ENCODE measurements at regions not wholly inside any gene's neighbourhood (a gene's known extent, or its start where the extent isn't known, plus 50 kb on each side); places are given as distances from the start of the nearest gene placed in this dataset.

- POLR2A ChIA-PET, result no interaction called here
- WGBS (ENCODE audit: insufficient coverage, low coverage, missing lambda C conversion rate), result 3% methylated on average over 7 of the region's 7 CpGs
- no peak for FAIRE-seq
Observed at GRCh38 chr20:22288957-22289356, 295.4 kb downstream of the FOXA2 start.

More at GRCh38 chr20:22288957-22289356, 295.4 kb downstream of the FOXA2 start:
- DNase-seq (ENCODE audit: extremely low read depth in 1 of 4, low spot score in 3 of 4), result no peak
- H3K4me2 ChIP-seq (ENCODE audit: insufficient read depth, low read length), result no peak overlapping the region
- no peak overlapping the region for H2AFZ ChIP-seq (ENCODE audit: low read depth, low read length)
- CTCF ChIA-PET (ENCODE audit: low intra/inter-chr PET ratio), result no interaction called here
- H3K79me2 ChIP-seq (ENCODE audit: control insufficient read depth, insufficient read depth, low read length), result no peaks in the 10 kb centered on the region
- ATAC-seq, result no peak
- TF ChIP-seq ERF (CRISPR knock-in tag; IDR thresholded peaks at IDR 0.05), result no peak
- TF ChIP-seq STAT6 (CRISPR knock-in tag; IDR thresholded peaks at IDR 0.05), result no peak
- no peak for TF ChIP-seq HLTF (IDR thresholded peaks at IDR 0.05)
- no peak overlapping the region for H3K4me3 ChIP-seq
- no peaks in the 10 kb centered on the region for H3K27me3 ChIP-seq (ENCODE audit: control insufficient read depth in 2 of 2, insufficient read depth in 2 of 2, low read length in 2 of 2)
- H3K9ac ChIP-seq (ENCODE audit: insufficient read depth in 1 of 2, low read depth in 2 of 2, low read length in 2 of 2), result no peak overlapping the region
- H3K4me1 ChIP-seq (replicated peaks in 1 of 2; ENCODE audit: control insufficient read depth in 2 of 2, insufficient read depth in 2 of 2, low read length in 2 of 2), result no peaks in the 10 kb centered on the region
- BruUV-seq (replicated peaks), result no TSS peak
- no peaks in the 10 kb centered on the region for H3K9me1 ChIP-seq (ENCODE audit: control insufficient read depth, insufficient read depth, low read length)
- H4K20me1 ChIP-seq (replicated peaks; ENCODE audit: control insufficient read depth, insufficient read depth, low read length), result no peaks in the 10 kb centered on the region
- in situ Hi-C loops (cut with MboI) (no loop called here), intact Hi-C loops (cut with micrococcal nuclease) (no loop called here)
- H3K27ac ChIP-seq (ENCODE audit: extremely low read depth, low read depth, low read length), result no peak overlapping the region
- H3K9me3 ChIP-seq (replicated peaks; ENCODE audit: control insufficient read depth, insufficient read depth, low read depth, low read length), result no peaks in the 10 kb centered on the region
- H3K36me3 ChIP-seq (ENCODE audit: control insufficient read depth, insufficient read depth, low read length), result no peaks in the 10 kb centered on the region

Measured in K562 (cell line).